ENCODE measurements at regions not wholly inside any gene's neighbourhood (a gene's known extent, or its start where the extent isn't known, plus 50 kb on each side); places are given as distances from the start of the nearest gene placed in this dataset.

- POLR2A ChIA-PET = no interaction called here
- Histone ChIP-seq H3K4me2 (ENCODE audit: low read length) (0 out of 2 replicates have a peak overlapping the region, but pooled peaks have one; percentile 0), H3K79me2 (ENCODE audit: insufficient read depth, low read length) (no peaks in the 10 kb centered on the region), H3K9me3 (ENCODE audit: control insufficient read depth in 1 of 2, insufficient read depth in 1 of 2, low read depth in 1 of 2, low read length in 2 of 2) (no peaks in the 10 kb centered on the region), H4K20me1 (ENCODE audit: insufficient read depth) (no peaks in the 10 kb centered on the region), H3K9me2 (ENCODE audit: insufficient read depth) (no peaks in the 10 kb centered on the region), H2AFZ (ENCODE audit: low read depth, low read length, poor library complexity, severe bottlenecking) (no peak overlapping the region), H3K9ac (ENCODE audit: low read length) (no peak overlapping the region), H3K4me1 (ENCODE audit: control insufficient read depth in 1 of 2, insufficient read depth in 2 of 2, low read length in 2 of 2) (peaks cover 0 to 13% of the 10 kb centered on the region in 2 experiments; a peak in 1 of 4 replicates), H3K27me3 (ENCODE audit: insufficient read depth, low read length) (no peaks in the 10 kb centered on the region), H3K27ac (ENCODE audit: low read depth, low read length) (no peak overlapping the region), H3K36me3 (ENCODE audit: control insufficient read depth in 1 of 2, insufficient read depth in 2 of 2, low read length in 2 of 2) (no peaks in the 10 kb centered on the region), H3K4me3 (replicated peaks in 1 of 2; ENCODE audit: low read depth in 1 of 2, low read length in 2 of 2) (no peak overlapping the region)
- TF ChIP-seq CBX3 (IDR thresholded peaks at IDR 0.05; ENCODE audit: low read depth) (no peak), POLR2AphosphoS5 (IDR thresholded peaks at IDR 0.05; ENCODE audit: low read depth, low read length) (no peak), ZNF274 (IDR thresholded peaks at IDR 0.05; ENCODE audit: low read depth, low read length) (no peak), EGR1 (IDR thresholded peaks at IDR 0.05; ENCODE audit: low read depth) (no peak), RAD21 (IDR thresholded peaks at IDR 0.05; ENCODE audit: low read depth) (no peak), FOSL1 (IDR thresholded peaks at IDR 0.05; ENCODE audit: low read depth) (no peak), MAX (IDR thresholded peaks at IDR 0.05) (no peak)
- RAD21 ChIA-PET (ENCODE audit: low non-redundant PET in 1 of 2, low total read pairs in 2 of 2, uncharacterized antibody in 2 of 2, unreplicated experiment in 2 of 2) = no interaction called here
- intact Hi-C loops (cut with micrococcal nuclease) = no loop called here
- CTCF ChIA-PET = no interaction called here
- DNase-seq (ENCODE audit: low read depth, low spot score) = no peak
- BruUV-seq (replicated peaks) = no TSS peak
- ATAC-seq = peak; percentile 49; the same call in 1 of the 2 replicates
Observed at GRCh38 chr2:150410809-150411208, 76.7 kb downstream of the RND3 start.

- Histone ChIP-seq H3K36me3 (ENCODE audit: control insufficient read depth in 1 of 2, insufficient read depth in 2 of 2, low read length in 2 of 2) (no peaks in the 10 kb centered on the region), H3K4me2 (ENCODE audit: low read length) (no peak overlapping the region), H3K9ac (ENCODE audit: low read length) (no peak overlapping the region), H3K4me1 (ENCODE audit: control insufficient read depth in 1 of 2, insufficient read depth in 2 of 2, low read length in 2 of 2) (peaks cover 0 to 13% of the 10 kb centered on the region in 2 experiments; a peak in 1 of 4 replicates), H2AFZ (ENCODE audit: low read depth, low read length, poor library complexity, severe bottlenecking) (no peak overlapping the region), H3K27ac (ENCODE audit: low read depth, low read length) (no peak overlapping the region), H3K9me3 (ENCODE audit: control insufficient read depth in 1 of 2, insufficient read depth in 1 of 2, low read depth in 1 of 2, low read length in 2 of 2) (no peaks in the 10 kb centered on the region), H3K27me3 (ENCODE audit: insufficient read depth, low read length) (no peaks in the 10 kb centered on the region), H3K4me3 (replicated peaks in 1 of 2; ENCODE audit: low read depth in 1 of 2, low read length in 2 of 2) (no peak overlapping the region), H3K9me2 (ENCODE audit: insufficient read depth) (no peaks in the 10 kb centered on the region), H4K20me1 (ENCODE audit: insufficient read depth) (no peaks in the 10 kb centered on the region), H3K79me2 (ENCODE audit: insufficient read depth, low read length) (no peaks in the 10 kb centered on the region)
- no peak for TF ChIP-seq SRF (IDR thresholded peaks at IDR 0.05; ENCODE audit: low read depth)
- no peak for TF ChIP-seq POLR2AphosphoS5 (IDR thresholded peaks at IDR 0.05; ENCODE audit: low read depth, low read length)
- TF ChIP-seq TCF7L2 (IDR thresholded peaks at IDR 0.05; ENCODE audit: borderline replicate concordance, extremely low read depth, insufficient read depth, insufficient read length) = no peak
- TF ChIP-seq ZNF274 (IDR thresholded peaks at IDR 0.05; ENCODE audit: low read depth, low read length) = no peak
- TF ChIP-seq JUND (IDR thresholded peaks at IDR 0.05) = no peak
- no peak for TF ChIP-seq EZH2phosphoT487 (IDR thresholded peaks at IDR 0.05; ENCODE audit: borderline replicate concordance)
- TF ChIP-seq POLR2A (IDR thresholded peaks at IDR 0.05; ENCODE audit: borderline replicate concordance, extremely low read depth, insufficient read depth, insufficient read length) = no peak
- no peak for TF ChIP-seq EZH2 (IDR thresholded peaks at IDR 0.05)
- BruUV-seq (replicated peaks) = no TSS peak
- intact Hi-C loops (cut with micrococcal nuclease) = no loop called here
- ChIA-PET RAD21 (ENCODE audit: low non-redundant PET in 1 of 2, low total read pairs in 2 of 2, uncharacterized antibody in 2 of 2, unreplicated experiment in 2 of 2) (no interaction called here), CTCF (no interaction called here), POLR2A (no interaction called here)
- DNase-seq (ENCODE audit: low read depth, low spot score) (no peak), ATAC-seq (no peak)
Observed at GRCh38 chr2:150409196-150409595, 78.3 kb downstream of the RND3 start.
